NB4 (cell line): ENCODE measurements at regions not wholly inside any gene's neighbourhood (a gene's known extent, or its start where the extent isn't known, plus 50 kb on each side); places are given as distances from the start of the nearest gene placed in this dataset.

Experiments used
- MYC ChIP-seq: IDR thresholded peaks from 2 replicates; pipeline ENCODE4 v1.6.1; 2011; ENCODE audit warnings: low read depth, low read length
- TF ChIP-seq, protein P1 (sequence below): IDR thresholded peaks from one replicate; pipeline ENCODE4 v1.5.1; 2012; ENCODE audit warnings: low read depth, low read length

DNA sequence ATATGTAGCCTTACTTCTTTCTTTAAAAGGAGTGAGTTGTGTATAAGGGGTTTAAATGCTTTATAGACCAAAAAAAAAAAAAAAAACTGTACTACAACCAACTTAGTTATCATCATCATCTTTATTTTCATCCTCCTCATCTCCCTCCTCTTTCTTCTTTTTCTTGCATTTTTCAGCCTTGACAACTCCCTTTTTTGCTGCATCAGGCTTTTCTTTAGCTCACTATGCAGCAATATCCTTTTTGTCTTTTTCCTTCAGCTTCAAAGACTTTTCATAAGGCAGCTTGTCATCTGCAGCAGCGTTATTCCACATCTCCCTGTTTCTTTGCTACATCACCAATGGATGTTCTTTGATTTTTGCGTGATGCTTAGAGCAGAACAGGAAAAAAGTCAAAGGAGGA, 526.0 kb downstream of the ZNF608 start:
- TF ChIP-seq MYC: no peak
- TF ChIP-seq, protein P1, sequence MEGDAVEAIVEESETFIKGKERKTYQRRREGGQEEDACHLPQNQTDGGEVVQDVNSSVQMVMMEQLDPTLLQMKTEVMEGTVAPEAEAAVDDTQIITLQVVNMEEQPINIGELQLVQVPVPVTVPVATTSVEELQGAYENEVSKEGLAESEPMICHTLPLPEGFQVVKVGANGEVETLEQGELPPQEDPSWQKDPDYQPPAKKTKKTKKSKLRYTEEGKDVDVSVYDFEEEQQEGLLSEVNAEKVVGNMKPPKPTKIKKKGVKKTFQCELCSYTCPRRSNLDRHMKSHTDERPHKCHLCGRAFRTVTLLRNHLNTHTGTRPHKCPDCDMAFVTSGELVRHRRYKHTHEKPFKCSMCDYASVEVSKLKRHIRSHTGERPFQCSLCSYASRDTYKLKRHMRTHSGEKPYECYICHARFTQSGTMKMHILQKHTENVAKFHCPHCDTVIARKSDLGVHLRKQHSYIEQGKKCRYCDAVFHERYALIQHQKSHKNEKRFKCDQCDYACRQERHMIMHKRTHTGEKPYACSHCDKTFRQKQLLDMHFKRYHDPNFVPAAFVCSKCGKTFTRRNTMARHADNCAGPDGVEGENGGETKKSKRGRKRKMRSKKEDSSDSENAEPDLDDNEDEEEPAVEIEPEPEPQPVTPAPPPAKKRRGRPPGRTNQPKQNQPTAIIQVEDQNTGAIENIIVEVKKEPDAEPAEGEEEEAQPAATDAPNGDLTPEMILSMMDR: no peak
